ENCODE measurements at regions not wholly inside any gene's neighbourhood (a gene's known extent, or its start where the extent isn't known, plus 50 kb on each side); places are given as distances from the start of the nearest gene placed in this dataset.

- no peak overlapping the region for H3K9ac ChIP-seq (ENCODE audit: low read length)
- no peak overlapping the region for H3K4me2 ChIP-seq (ENCODE audit: low read length)
These were observed 853.4 kb downstream of the PLA2G4A start for GRCh38 chr1:187682112-187682511.

GRCh38 chr1:187685333-187685732 lies 856.6 kb downstream of the PLA2G4A start:
- Histone ChIP-seq H3K56ac (ENCODE audit: low read length) (no peak overlapping the region), H3K23ac (ENCODE audit: low read length) (no peak overlapping the region), H3K27ac (ENCODE audit: low read depth, low read length) (no peak overlapping the region), H3K4me1 (ENCODE audit: control insufficient read depth, low read depth, low read length) (no peaks in the 10 kb centered on the region), H2BK120ac (ENCODE audit: low read depth, low read length) (no peak overlapping the region), H3K4me3 (ENCODE audit: low read length) (no peak overlapping the region), H3K27me3 (ENCODE audit: insufficient read depth, low read length, poor library complexity) (no peaks in the 10 kb centered on the region), H3K79me2 (ENCODE audit: control insufficient read depth, insufficient read depth, low read length) (no peaks in the 10 kb centered on the region), H3K79me1 (ENCODE audit: low read length) (no peaks in the 10 kb centered on the region), H4K8ac (ENCODE audit: low read depth, low read length) (no peak overlapping the region), H3K4me2 (ENCODE audit: low read length) (no peak overlapping the region), H3K18ac (ENCODE audit: low read length) (no peak overlapping the region), H3K4ac (ENCODE audit: low read depth, low read length) (no peak overlapping the region), H2BK5ac (ENCODE audit: low read length) (no peak overlapping the region), H3K36me3 (ENCODE audit: control insufficient read depth, insufficient read depth, low read length) (no peaks in the 10 kb centered on the region), H2AK5ac (ENCODE audit: low read length) (no peak overlapping the region), H3K9ac (ENCODE audit: low read length) (no peak overlapping the region), H4K5ac (ENCODE audit: low read length) (no peak overlapping the region), H2BK15ac (replicated peaks; ENCODE audit: low read depth) (no peak overlapping the region)
- no peak for DNase-seq

More at GRCh38 chr1:187682112-187682511, 853.4 kb downstream of the PLA2G4A start:
- H3K4me1 ChIP-seq (ENCODE audit: control insufficient read depth, low read depth, low read length): no peaks in the 10 kb centered on the region
- no peak for DNase-seq
- no CpG with 5 or more reads among the region's 2 CpGs for WGBS (ENCODE audit: extremely low coverage, insufficient coverage, low lambda C conversion rate)
- H4K5ac ChIP-seq (ENCODE audit: low read length): no peak overlapping the region
- H3K27ac ChIP-seq (ENCODE audit: low read depth, low read length): no peak overlapping the region
- H2BK5ac ChIP-seq (ENCODE audit: low read length): no peak overlapping the region
- no peaks in the 10 kb centered on the region for H3K36me3 ChIP-seq (ENCODE audit: control insufficient read depth, insufficient read depth, low read length)
- H3K18ac ChIP-seq (ENCODE audit: low read length): no peak overlapping the region
- H3K27me3 ChIP-seq (ENCODE audit: insufficient read depth, low read length, poor library complexity): no peaks in the 10 kb centered on the region
- H2AK5ac ChIP-seq (ENCODE audit: low read length): no peak overlapping the region
- H3K23ac ChIP-seq (ENCODE audit: low read length): no peak overlapping the region
- no peak overlapping the region for H2BK15ac ChIP-seq (replicated peaks; ENCODE audit: low read depth)
- H3K4ac ChIP-seq (ENCODE audit: low read depth, low read length): no peak overlapping the region
- no peak overlapping the region for H4K8ac ChIP-seq (ENCODE audit: low read depth, low read length)
- no peak overlapping the region for H3K56ac ChIP-seq (ENCODE audit: low read length)
- no peak overlapping the region for H2BK120ac ChIP-seq (ENCODE audit: low read depth, low read length)
- H3K4me3 ChIP-seq (ENCODE audit: low read length): no peak overlapping the region
- no peaks in the 10 kb centered on the region for H3K79me2 ChIP-seq (ENCODE audit: control insufficient read depth, insufficient read depth, low read length)
- H3K79me1 ChIP-seq (ENCODE audit: low read length): no peaks in the 10 kb centered on the region

GRCh38 chr1:187689129-187689528 lies 860.4 kb downstream of the PLA2G4A start:
- no peak overlapping the region for H3K4me2 ChIP-seq (ENCODE audit: low read length)
- H2BK15ac ChIP-seq (replicated peaks; ENCODE audit: low read depth): no peak overlapping the region
- no peaks in the 10 kb centered on the region for H3K27me3 ChIP-seq (ENCODE audit: insufficient read depth, low read length, poor library complexity)
- no peak overlapping the region for H3K18ac ChIP-seq (ENCODE audit: low read length)
- H4K8ac ChIP-seq (ENCODE audit: low read depth, low read length): no peak overlapping the region
- no peaks in the 10 kb centered on the region for H3K79me1 ChIP-seq (ENCODE audit: low read length)
- no peak overlapping the region for H3K23ac ChIP-seq (ENCODE audit: low read length)
- no peak for DNase-seq
- no peaks in the 10 kb centered on the region for H3K4me1 ChIP-seq (ENCODE audit: control insufficient read depth, low read depth, low read length)
- H4K5ac ChIP-seq (ENCODE audit: low read length): no peak overlapping the region
- no peak overlapping the region for H3K27ac ChIP-seq (ENCODE audit: low read depth, low read length)
- no peak overlapping the region for H2AK5ac ChIP-seq (ENCODE audit: low read length)
- H2BK120ac ChIP-seq (ENCODE audit: low read depth, low read length): no peak overlapping the region
- no peak overlapping the region for H2BK5ac ChIP-seq (ENCODE audit: low read length)
- no peak overlapping the region for H3K4me3 ChIP-seq (ENCODE audit: low read length)
- H3K79me2 ChIP-seq (ENCODE audit: control insufficient read depth, insufficient read depth, low read length): no peaks in the 10 kb centered on the region
- H3K9ac ChIP-seq (ENCODE audit: low read length): no peak overlapping the region
- H3K36me3 ChIP-seq (ENCODE audit: control insufficient read depth, insufficient read depth, low read length): no peaks in the 10 kb centered on the region
- no peak overlapping the region for H3K4ac ChIP-seq (ENCODE audit: low read depth, low read length)
- no peak overlapping the region for H3K56ac ChIP-seq (ENCODE audit: low read length)

GRCh38 chr1:187691439-187691838 lies 862.7 kb downstream of the PLA2G4A start:
- Histone ChIP-seq H3K56ac (ENCODE audit: low read length) (no peak overlapping the region), H2BK15ac (replicated peaks; ENCODE audit: low read depth) (no peak overlapping the region), H3K79me1 (ENCODE audit: low read length) (no peaks in the 10 kb centered on the region), H4K5ac (ENCODE audit: low read length) (no peak overlapping the region), H3K9ac (ENCODE audit: low read length) (no peak overlapping the region), H3K4me1 (ENCODE audit: control insufficient read depth, low read depth, low read length) (no peaks in the 10 kb centered on the region), H3K23ac (ENCODE audit: low read length) (no peak overlapping the region), H2BK5ac (ENCODE audit: low read length) (no peak overlapping the region), H3K4me3 (ENCODE audit: low read length) (no peak overlapping the region), H3K18ac (ENCODE audit: low read length) (no peak overlapping the region), H3K27me3 (ENCODE audit: insufficient read depth, low read length, poor library complexity) (no peaks in the 10 kb centered on the region), H3K27ac (ENCODE audit: low read depth, low read length) (no peak overlapping the region), H2AK5ac (ENCODE audit: low read length) (no peak overlapping the region), H3K4me2 (ENCODE audit: low read length) (no peak overlapping the region), H4K8ac (ENCODE audit: low read depth, low read length) (no peak overlapping the region), H3K36me3 (ENCODE audit: control insufficient read depth, insufficient read depth, low read length) (no peaks in the 10 kb centered on the region), H3K4ac (ENCODE audit: low read depth, low read length) (no peak overlapping the region), H3K79me2 (ENCODE audit: control insufficient read depth, insufficient read depth, low read length) (no peaks in the 10 kb centered on the region), H2BK120ac (ENCODE audit: low read depth, low read length) (no peak overlapping the region)
- WGBS (ENCODE audit: extremely low coverage, insufficient coverage, low lambda C conversion rate): no CpG with 5 or more reads among the region's 2 CpGs
- no peak for DNase-seq

- H3K18ac ChIP-seq (ENCODE audit: low read length): no peak overlapping the region
- no peaks in the 10 kb centered on the region for H3K4me1 ChIP-seq (ENCODE audit: control insufficient read depth, low read depth, low read length)
- no peak overlapping the region for H4K8ac ChIP-seq (ENCODE audit: low read depth, low read length)
- no peak overlapping the region for H3K27ac ChIP-seq (ENCODE audit: low read depth, low read length)
- no peak overlapping the region for H2BK5ac ChIP-seq (ENCODE audit: low read length)
- H2BK120ac ChIP-seq (ENCODE audit: low read depth, low read length): no peak overlapping the region
- no peak overlapping the region for H2BK15ac ChIP-seq (replicated peaks; ENCODE audit: low read depth)
- no peak overlapping the region for H3K4ac ChIP-seq (ENCODE audit: low read depth, low read length)
- no peaks in the 10 kb centered on the region for H3K36me3 ChIP-seq (ENCODE audit: control insufficient read depth, insufficient read depth, low read length)
- no peak overlapping the region for H3K4me3 ChIP-seq (ENCODE audit: low read length)
- H3K56ac ChIP-seq (ENCODE audit: low read length): no peak overlapping the region
- WGBS (ENCODE audit: extremely low coverage, insufficient coverage, low lambda C conversion rate): no CpG with 5 or more reads among the region's 5 CpGs
- H3K27me3 ChIP-seq (ENCODE audit: insufficient read depth, low read length, poor library complexity): no peaks in the 10 kb centered on the region
- H3K79me2 ChIP-seq (ENCODE audit: control insufficient read depth, insufficient read depth, low read length): no peaks in the 10 kb centered on the region
- no peak for DNase-seq
- no peak overlapping the region for H2AK5ac ChIP-seq (ENCODE audit: low read length)
- H3K79me1 ChIP-seq (ENCODE audit: low read length): no peaks in the 10 kb centered on the region
- H4K5ac ChIP-seq (ENCODE audit: low read length): no peak overlapping the region
- no peak overlapping the region for H3K9ac ChIP-seq (ENCODE audit: low read length)
- no peak overlapping the region for H3K23ac ChIP-seq (ENCODE audit: low read length)
- H3K4me2 ChIP-seq (ENCODE audit: low read length): no peak overlapping the region
These were observed 864.0 kb downstream of the PLA2G4A start for GRCh38 chr1:187692799-187693198.

GRCh38 chr1:187696073-187696472 lies 867.3 kb downstream of the PLA2G4A start:
- Histone ChIP-seq H4K8ac (ENCODE audit: low read depth, low read length) (no peak overlapping the region), H2AK5ac (ENCODE audit: low read length) (no peak overlapping the region), H3K4ac (ENCODE audit: low read depth, low read length) (no peak overlapping the region), H3K36me3 (ENCODE audit: control insufficient read depth, insufficient read depth, low read length) (no peaks in the 10 kb centered on the region), H3K4me1 (ENCODE audit: control insufficient read depth, low read depth, low read length) (no peaks in the 10 kb centered on the region), H2BK120ac (ENCODE audit: low read depth, low read length) (no peak overlapping the region), H3K56ac (ENCODE audit: low read length) (no peak overlapping the region), H4K5ac (ENCODE audit: low read length) (no peak overlapping the region), H2BK5ac (ENCODE audit: low read length) (no peak overlapping the region), H3K23ac (ENCODE audit: low read length) (no peak overlapping the region), H2BK15ac (replicated peaks; ENCODE audit: low read depth) (no peak overlapping the region), H3K79me1 (ENCODE audit: low read length) (no peaks in the 10 kb centered on the region), H3K4me2 (ENCODE audit: low read length) (no peak overlapping the region), H3K27ac (ENCODE audit: low read depth, low read length) (no peak overlapping the region), H3K27me3 (ENCODE audit: insufficient read depth, low read length, poor library complexity) (no peaks in the 10 kb centered on the region), H3K18ac (ENCODE audit: low read length) (no peak overlapping the region), H3K4me3 (ENCODE audit: low read length) (no peak overlapping the region), H3K79me2 (ENCODE audit: control insufficient read depth, insufficient read depth, low read length) (no peaks in the 10 kb centered on the region), H3K9ac (ENCODE audit: low read length) (no peak overlapping the region)
- no peak for DNase-seq
- WGBS (ENCODE audit: extremely low coverage, insufficient coverage, low lambda C conversion rate): no CpG with 5 or more reads among the region's 3 CpGs
